IMR-90 (cell line): ENCODE measurements at regions not wholly inside any gene's neighbourhood (a gene's known extent, or its start where the extent isn't known, plus 50 kb on each side); places are given as distances from the start of the nearest gene placed in this dataset.

Source experiments
- ATAC-seq: fragments of 200-7000 bp; cut with Tn5 transposase; 2 replicates; pipeline ENCODE4 v1.9.1; 2020; ENCODE audit warnings: low read depth, mild to moderate bottlenecking, moderate library complexity
- BruUV-seq: library from RNA; stranded (reverse); fragments of 400-500 nt; replicated peaks from 2 replicates; lab custom pipeline; 2021; lab: Mats Ljungman, UMichigan
- CTCF ChIA-PET: fragments of 300-600 bp; formaldehyde crosslinking; extraction: SDS; loops from one replicate; lab custom pipeline; 2021; ENCODE audit warnings: antibody characterized with exemption; lab: Yijun Ruan, JAX
- POLR2A ChIA-PET: fragments of 300-600 bp; sonication (Branson Sonifier 250); formaldehyde crosslinking; loops from one replicate; lab custom pipeline; 2022; ENCODE audit warnings: antibody characterized with exemption; ENCODE audit not compliant: unreplicated experiment; lab: Charles Lee
- DNase-seq: peaks from one replicate; pipeline ENCODE4 v3.0.0; 2013
- H2AFZ ChIP-seq: replicated peaks from 2 replicates; pipeline ENCODE3; 2013; ENCODE audit warnings: low read length, mild to moderate bottlenecking; ENCODE audit not compliant: poor library complexity
- H2AK5ac ChIP-seq: 2 replicates; pipeline ENCODE4 v1.6.1; 2013; ENCODE audit warnings: low read depth, low read length, inconsistent platforms
- H2AK9ac ChIP-seq: replicated peaks from 2 replicates; pipeline ENCODE3; 2013; ENCODE audit warnings: mild to moderate bottlenecking, low read depth, low read length, moderate library complexity; ENCODE audit not compliant: poor library complexity
- H2BK120ac ChIP-seq: 2 replicates; pipeline ENCODE4 v1.6.1; 2013; ENCODE audit warnings: low read depth, low read length, inconsistent platforms
- H2BK15ac ChIP-seq: 3 replicates; pipeline ENCODE4 v1.6.1; 2013; ENCODE audit warnings: low read depth, low read length, inconsistent platforms
- H2BK20ac ChIP-seq: 2 replicates; pipeline ENCODE4 v1.6.1; 2013; ENCODE audit warnings: low read depth, mild to moderate bottlenecking, inconsistent platforms, low read length, moderate library complexity
- H2BK5ac ChIP-seq: 2 replicates; pipeline ENCODE4 v1.6.1; 2013; ENCODE audit warnings: mild to moderate bottlenecking, low read depth, low read length, inconsistent platforms; ENCODE audit not compliant: poor library complexity, severe bottlenecking
- H3K14ac ChIP-seq: replicated peaks from 2 replicates; pipeline ENCODE4 v1.6.1; 2013; ENCODE audit warnings: low read depth, low read length, inconsistent platforms
- H3K18ac ChIP-seq: 2 replicates; pipeline ENCODE4 v1.6.1; 2013; ENCODE audit warnings: low read depth, low read length, control low read depth
- H3K23ac ChIP-seq: 2 replicates; pipeline ENCODE4 v1.6.1; 2013; ENCODE audit warnings: low read depth, low read length, inconsistent platforms
- H3K27ac ChIP-seq: 2 replicates; pipeline ENCODE4 v1.5.1; 2013; ENCODE audit warnings: mild to moderate bottlenecking, control low read depth, low read length; ENCODE audit not compliant: insufficient read depth
- H3K27me3 ChIP-seq: 2 replicates; pipeline ENCODE4 v1.6.1; 2013; ENCODE audit warnings: low read length; ENCODE audit not compliant: control insufficient read depth, insufficient read depth
- H3K36me3 ChIP-seq: 2 replicates; pipeline ENCODE4 v1.6.1; 2013; ENCODE audit warnings: low read length, mixed read lengths; ENCODE audit not compliant: control insufficient read depth, insufficient read depth
- H3K4ac ChIP-seq: 2 replicates; pipeline ENCODE4 v1.6.1; 2013; ENCODE audit warnings: low read depth, low read length, inconsistent platforms
- H3K4me1 ChIP-seq: 2 replicates; pipeline ENCODE4 v1.6.1; 2013; ENCODE audit warnings: low read length, mixed read lengths; ENCODE audit not compliant: control insufficient read depth, insufficient read depth
- H3K4me2 ChIP-seq: 2 replicates; pipeline ENCODE4 v1.6.1; 2013; ENCODE audit warnings: low read depth, mild to moderate bottlenecking, control low read depth, low read length, moderate library complexity
- H3K4me3 ChIP-seq: 2 replicates; pipeline ENCODE4 v1.5.1; 2013; ENCODE audit warnings: low read depth, mild to moderate bottlenecking, control low read depth, low read length, moderate library complexity; ENCODE audit not compliant: insufficient read depth
- H3K56ac ChIP-seq: 2 replicates; pipeline ENCODE4 v1.6.1; 2013; ENCODE audit warnings: low read length, inconsistent platforms; ENCODE audit not compliant: insufficient read depth; ENCODE audit errors: extremely low read depth
- H3K79me1 ChIP-seq, 2 experiments: 2 replicates each; pipeline ENCODE4 v1.6.1; 2013; ENCODE audit warnings: low read length in 2 of 2, inconsistent platforms in 1 of 2, low read depth in 1 of 2
- H3K9ac ChIP-seq: 2 replicates; pipeline ENCODE4 v1.6.1; 2013; ENCODE audit warnings: low read depth, low read length, control low read depth
- H3K9me1 ChIP-seq: 2 replicates; pipeline ENCODE4 v1.6.1; 2013; ENCODE audit warnings: low read length, inconsistent platforms; ENCODE audit not compliant: insufficient read depth
- H3K9me3 ChIP-seq: 2 replicates; pipeline ENCODE4 v1.6.1; 2013; ENCODE audit warnings: low read length; ENCODE audit not compliant: control insufficient read depth, insufficient read depth
- H4K20me1 ChIP-seq: 2 replicates; pipeline ENCODE4 v1.6.1; 2013; ENCODE audit warnings: low read length, inconsistent platforms; ENCODE audit not compliant: insufficient read depth
- H4K5ac ChIP-seq: 2 replicates; pipeline ENCODE4 v1.6.1; 2013; ENCODE audit warnings: mild to moderate bottlenecking, low read depth, low read length, control low read depth
- H4K8ac ChIP-seq, 2 experiments: 2 replicates each; pipeline ENCODE4 v1.6.1; 2013; ENCODE audit warnings: low read depth in 2 of 2, low read length in 2 of 2, control low read depth in 1 of 2, inconsistent platforms in 1 of 2
- H4K91ac ChIP-seq: 2 replicates; pipeline ENCODE4 v1.6.1; 2013; ENCODE audit warnings: low read depth, low read length, inconsistent platforms; ENCODE audit not compliant: insufficient read depth
- CEBPB ChIP-seq: IDR thresholded peaks from 2 replicates; pipeline ENCODE4 v1.6.1; 2012; ENCODE audit warnings: low read depth, low read length, improper control_type of control experiment
- FOS ChIP-seq: fragments of 150-350 bp; IDR thresholded peaks from 2 replicates; pipeline ENCODE4 v1.6.1; 2016; ENCODE audit warnings: low read depth, low read length
- MAFK ChIP-seq: IDR thresholded peaks from 2 replicates; pipeline ENCODE4 v1.6.1; 2012; ENCODE audit warnings: low read depth, low read length, improper control_type of control experiment
- MXI1 ChIP-seq: IDR thresholded peaks from 2 replicates; pipeline ENCODE4 v1.6.1; 2012; ENCODE audit warnings: low read depth, mild to moderate bottlenecking, low read length, moderate library complexity, borderline replicate concordance
- NFE2L2 ChIP-seq: fragments of 150-350 bp; IDR thresholded peaks from 2 replicates; pipeline ENCODE4 v1.6.1; 2016; ENCODE audit warnings: low read depth, mild to moderate bottlenecking, low read length
- RAD21 ChIP-seq: IDR thresholded peaks from 2 replicates; pipeline ENCODE4 v1.6.1; 2012; ENCODE audit warnings: low read length, improper control_type of control experiment
- RFX5 ChIP-seq: IDR thresholded peaks from 2 replicates; pipeline ENCODE4 v1.8.0; 2012; ENCODE audit warnings: low read depth, mild to moderate bottlenecking, low read length, moderate library complexity
- SMC3 ChIP-seq: fragments of 150-350 bp; IDR thresholded peaks from 2 replicates; pipeline ENCODE4 v1.6.1; 2016; ENCODE audit warnings: low read depth, mild to moderate bottlenecking, antibody characterized with exemption, low read length, moderate library complexity
- WGBS, 2 experiments: methylation state at CpG; one replicate each; pipeline versions ENCODE4 v1.1.5 to v1.1.7; 2013; ENCODE audit warnings: missing lambda C conversion rate in 2 of 2; ENCODE audit not compliant: insufficient read length in 1 of 2; ENCODE audit errors: extremely low coverage in 2 of 2; 5-methylcytosine and 5-hydroxymethylcytosine counted together
- dilution Hi-C: fragments of 300-500 bp; cut with HindIII; formaldehyde crosslinking; loops from one replicate; pipeline ENCODE4 v1.14.3; 2018; ENCODE audit warnings: low sequenced_read_pairs; ENCODE audit not compliant: unreplicated experiment
- in situ Hi-C: fragments of 300-500 bp; cut with MboI; formaldehyde crosslinking; loops from 3 replicates; pipeline ENCODE4 v1.14.3; 2019; ENCODE audit warnings: low sequenced_read_pairs, inconsistent platforms, mixed read lengths
- intact Hi-C: fragments of 100-400 bp; cut with micrococcal nuclease; formaldehyde crosslinking; loops from 2 replicates; pipeline ENCODE4 v1.10.0; 2022
- TF ChIP-seq, protein P1 (sequence below): fragments of 150-350 bp; IDR thresholded peaks from 2 replicates; pipeline ENCODE4 v1.6.1; 2017; ENCODE audit warnings: mild to moderate bottlenecking, antibody characterized with exemption, low read length, low read depth
- TF ChIP-seq, protein P2 (sequence below): conservative IDR thresholded peaks from 2 replicates; pipeline ENCODE4 v1.5.1; 2012; ENCODE audit warnings: mild to moderate bottlenecking, low read depth, low read length, improper control_type of control experiment

DNA sequence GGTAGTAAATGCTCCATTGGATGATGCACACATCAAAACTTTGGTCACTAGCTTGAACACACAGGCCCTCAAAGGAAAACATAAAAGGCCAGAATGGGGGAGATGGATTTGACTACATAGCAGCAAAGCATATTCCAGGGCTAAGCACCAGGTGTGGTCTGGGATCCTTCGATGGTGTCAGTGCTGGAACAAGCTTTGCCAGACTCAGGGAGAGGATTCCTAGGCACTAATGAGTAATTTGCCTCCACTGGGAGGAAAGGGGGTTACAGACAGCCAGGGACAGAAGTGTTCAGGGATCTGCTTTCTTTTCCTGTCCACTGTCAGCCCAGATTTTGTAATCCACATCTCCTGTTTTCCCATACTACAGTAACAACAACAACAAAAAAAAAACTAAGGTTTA is 157.2 kb upstream of the OBI1 start:
- no peak overlapping the region for H2BK120ac ChIP-seq
- ChIA-PET POLR2A (no interaction called here), CTCF (interaction anchor here (0.6 kb wide), 1 partner anchor 540 kb away, joined by 3 read pairs; no protein-coding TSS in a partner anchor)
- no peak overlapping the region for H2AK9ac ChIP-seq
- ATAC-seq (no peak), DNase-seq (no peak)
- H2AFZ ChIP-seq = no peak overlapping the region
- H3K9ac ChIP-seq = no peak overlapping the region
- H3K27me3 ChIP-seq = no peaks in the 10 kb centered on the region
- H3K56ac ChIP-seq = no peak overlapping the region
- H3K4ac ChIP-seq = no peak overlapping the region
- H4K91ac ChIP-seq = no peak overlapping the region
- H3K14ac ChIP-seq = no peak overlapping the region
- H3K27ac ChIP-seq = no peak overlapping the region
- in situ Hi-C loops (no loop called here), dilution Hi-C loops (no loop called here), intact Hi-C loops (no loop called here)
- no peak overlapping the region for H4K5ac ChIP-seq
- WGBS, 2 experiments = no CpG with 5 or more reads among the region's 1 CpG
- no peak overlapping the region for H3K23ac ChIP-seq
- no peak overlapping the region for H3K18ac ChIP-seq
- no peaks in the 10 kb centered on the region for H3K4me1 ChIP-seq
- H2BK15ac ChIP-seq = no peak overlapping the region
- no peak overlapping the region for H2BK5ac ChIP-seq
- no peak for TF ChIP-seq NFE2L2
- TF ChIP-seq MAFK = no peak
- no peak for TF ChIP-seq CEBPB
- TF ChIP-seq MXI1 = no peak
- TF ChIP-seq RAD21 = no peak
- TF ChIP-seq, protein P1, sequence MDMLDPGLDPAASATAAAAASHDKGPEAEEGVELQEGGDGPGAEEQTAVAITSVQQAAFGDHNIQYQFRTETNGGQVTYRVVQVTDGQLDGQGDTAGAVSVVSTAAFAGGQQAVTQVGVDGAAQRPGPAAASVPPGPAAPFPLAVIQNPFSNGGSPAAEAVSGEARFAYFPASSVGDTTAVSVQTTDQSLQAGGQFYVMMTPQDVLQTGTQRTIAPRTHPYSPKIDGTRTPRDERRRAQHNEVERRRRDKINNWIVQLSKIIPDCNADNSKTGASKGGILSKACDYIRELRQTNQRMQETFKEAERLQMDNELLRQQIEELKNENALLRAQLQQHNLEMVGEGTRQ = no peak
- TF ChIP-seq FOS = no peak
- TF ChIP-seq RFX5 = no peak
- no peak for TF ChIP-seq SMC3
- TF ChIP-seq, protein P2, sequence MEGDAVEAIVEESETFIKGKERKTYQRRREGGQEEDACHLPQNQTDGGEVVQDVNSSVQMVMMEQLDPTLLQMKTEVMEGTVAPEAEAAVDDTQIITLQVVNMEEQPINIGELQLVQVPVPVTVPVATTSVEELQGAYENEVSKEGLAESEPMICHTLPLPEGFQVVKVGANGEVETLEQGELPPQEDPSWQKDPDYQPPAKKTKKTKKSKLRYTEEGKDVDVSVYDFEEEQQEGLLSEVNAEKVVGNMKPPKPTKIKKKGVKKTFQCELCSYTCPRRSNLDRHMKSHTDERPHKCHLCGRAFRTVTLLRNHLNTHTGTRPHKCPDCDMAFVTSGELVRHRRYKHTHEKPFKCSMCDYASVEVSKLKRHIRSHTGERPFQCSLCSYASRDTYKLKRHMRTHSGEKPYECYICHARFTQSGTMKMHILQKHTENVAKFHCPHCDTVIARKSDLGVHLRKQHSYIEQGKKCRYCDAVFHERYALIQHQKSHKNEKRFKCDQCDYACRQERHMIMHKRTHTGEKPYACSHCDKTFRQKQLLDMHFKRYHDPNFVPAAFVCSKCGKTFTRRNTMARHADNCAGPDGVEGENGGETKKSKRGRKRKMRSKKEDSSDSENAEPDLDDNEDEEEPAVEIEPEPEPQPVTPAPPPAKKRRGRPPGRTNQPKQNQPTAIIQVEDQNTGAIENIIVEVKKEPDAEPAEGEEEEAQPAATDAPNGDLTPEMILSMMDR = no peak
- H3K36me3 ChIP-seq = no peaks in the 10 kb centered on the region
- no peaks in the 10 kb centered on the region for H3K9me3 ChIP-seq
- H3K79me1 ChIP-seq = no peaks in the 10 kb centered on the region
- no peak overlapping the region for H3K4me2 ChIP-seq
- no peaks in the 10 kb centered on the region for H4K20me1 ChIP-seq
- BruUV-seq = no TSS peak
- H2AK5ac ChIP-seq = no peak overlapping the region
- no peaks in the 10 kb centered on the region for H3K9me1 ChIP-seq
- H3K4me3 ChIP-seq = no peak overlapping the region
- no peak overlapping the region for H4K8ac ChIP-seq
- no peak overlapping the region for H2BK20ac ChIP-seq
